OCI-LY7 (cell line): ENCODE measurements at regions not wholly inside any gene's neighbourhood (a gene's known extent, or its start where the extent isn't known, plus 50 kb on each side); places are given as distances from the start of the nearest gene placed in this dataset.

Source experiments
- EZH2phosphoT487 ChIP-seq: fragments of 200-600 bp; sonication (generic); IDR thresholded peaks from 2 replicates; pipeline ENCODE4 v1.6.1; 2018; ENCODE audit warnings: low read depth, borderline replicate concordance, mild to moderate bottlenecking, mixed run types, antibody characterized with exemption, low read length, moderate library complexity, mixed read lengths
- TF ChIP-seq, protein P1 (sequence below): fragments of 200-600 bp; sonication (generic); conservative IDR thresholded peaks from 2 replicates; pipeline ENCODE4 v1.5.1; 2014; ENCODE audit warnings: mild to moderate bottlenecking, antibody characterized with exemption, low read length, moderate library complexity, mixed read lengths

DNA sequence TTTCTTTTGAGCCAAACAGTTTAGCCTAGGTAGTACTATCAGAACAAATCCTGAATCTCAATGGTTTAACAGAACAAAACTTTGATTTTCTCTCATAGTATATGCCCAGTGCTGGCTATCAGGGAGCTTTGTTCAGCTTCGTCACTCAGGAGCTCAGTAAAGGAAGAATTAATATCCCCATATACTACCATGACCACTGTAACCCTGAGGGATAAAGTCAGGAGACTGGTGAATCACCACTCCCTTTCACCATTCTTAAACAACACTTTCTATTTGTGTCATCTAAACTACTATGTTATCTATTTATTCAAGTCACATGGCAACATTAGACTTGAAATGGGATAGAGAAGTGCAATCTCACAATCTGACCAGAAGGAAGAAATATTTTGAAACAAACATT is 522.6 kb upstream of the COX7C start:
- TF ChIP-seq, protein P1, sequence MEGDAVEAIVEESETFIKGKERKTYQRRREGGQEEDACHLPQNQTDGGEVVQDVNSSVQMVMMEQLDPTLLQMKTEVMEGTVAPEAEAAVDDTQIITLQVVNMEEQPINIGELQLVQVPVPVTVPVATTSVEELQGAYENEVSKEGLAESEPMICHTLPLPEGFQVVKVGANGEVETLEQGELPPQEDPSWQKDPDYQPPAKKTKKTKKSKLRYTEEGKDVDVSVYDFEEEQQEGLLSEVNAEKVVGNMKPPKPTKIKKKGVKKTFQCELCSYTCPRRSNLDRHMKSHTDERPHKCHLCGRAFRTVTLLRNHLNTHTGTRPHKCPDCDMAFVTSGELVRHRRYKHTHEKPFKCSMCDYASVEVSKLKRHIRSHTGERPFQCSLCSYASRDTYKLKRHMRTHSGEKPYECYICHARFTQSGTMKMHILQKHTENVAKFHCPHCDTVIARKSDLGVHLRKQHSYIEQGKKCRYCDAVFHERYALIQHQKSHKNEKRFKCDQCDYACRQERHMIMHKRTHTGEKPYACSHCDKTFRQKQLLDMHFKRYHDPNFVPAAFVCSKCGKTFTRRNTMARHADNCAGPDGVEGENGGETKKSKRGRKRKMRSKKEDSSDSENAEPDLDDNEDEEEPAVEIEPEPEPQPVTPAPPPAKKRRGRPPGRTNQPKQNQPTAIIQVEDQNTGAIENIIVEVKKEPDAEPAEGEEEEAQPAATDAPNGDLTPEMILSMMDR, result no peak
- TF ChIP-seq EZH2phosphoT487, result no peak
